ENCODE measurements at regions not wholly inside any gene's neighbourhood (a gene's known extent, or its start where the extent isn't known, plus 50 kb on each side); places are given as distances from the start of the nearest gene placed in this dataset.

DNA sequence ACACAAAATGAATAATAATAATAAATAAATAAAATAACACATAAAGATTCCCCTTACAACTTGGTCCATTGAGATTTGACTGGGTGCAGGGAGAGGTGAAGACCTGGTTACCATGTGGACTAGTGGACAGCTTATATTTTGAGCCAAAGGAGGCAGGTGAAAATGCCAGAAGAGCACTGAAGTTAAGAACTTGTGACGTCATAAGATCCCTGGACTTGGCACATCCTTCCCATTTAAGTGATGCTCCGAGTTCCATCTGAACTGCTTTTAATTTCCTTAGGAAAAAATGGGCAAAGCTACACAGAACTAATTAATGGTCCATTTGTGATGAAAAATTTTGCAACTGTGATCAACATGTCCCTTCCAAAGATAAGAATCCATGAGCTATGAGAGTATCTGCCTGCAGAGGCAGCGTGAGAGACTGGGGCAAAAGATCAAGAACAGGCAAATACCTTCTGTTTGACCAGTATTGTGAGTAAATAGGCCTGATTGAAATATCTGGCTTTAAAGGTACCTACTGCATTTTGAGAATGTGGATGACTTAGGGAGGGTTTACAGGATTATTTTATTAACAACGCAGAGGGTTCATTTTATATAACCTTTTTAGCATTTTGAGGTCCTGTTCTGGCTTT lies 101.2 kb upstream of the POT1 start:
- DNase-seq (ENCODE audit: low spot score) = no peak

- no peak for DNase-seq (ENCODE audit: low spot score)
Observed at GRCh38 chr7:125025620-125026019, 96.0 kb upstream of the POT1 start.

GRCh38 chr7:125020801-125021200 lies 91.2 kb upstream of the POT1 start:
- no peak for DNase-seq (ENCODE audit: low spot score)

DNA sequence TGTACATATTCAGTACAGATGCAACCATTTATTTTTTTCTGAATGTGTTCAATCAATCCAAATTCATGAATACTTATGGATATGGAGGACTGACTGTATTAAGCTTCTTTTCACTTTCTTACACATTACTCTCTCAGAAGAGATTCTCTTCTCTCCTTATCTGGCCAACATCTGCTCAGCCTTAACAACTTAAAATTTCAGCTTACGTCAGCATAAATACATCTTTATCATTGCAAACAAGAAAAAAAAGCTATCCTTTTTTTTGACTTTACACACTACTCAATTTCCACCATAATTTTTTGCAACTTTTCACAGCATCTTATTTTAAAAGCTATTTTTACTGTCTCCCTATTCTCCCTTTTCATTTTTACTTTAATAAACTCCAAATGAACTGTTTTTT lies 80.9 kb upstream of the POT1 start:
- no peak for DNase-seq (ENCODE audit: low spot score)

- DNase-seq (ENCODE audit: low spot score) = no peak
Observed at GRCh38 chr7:124996778-124997177, 67.2 kb upstream of the POT1 start.

GRCh38 chr7:124992851-124993562 lies 63.4 kb upstream of the POT1 start:
- no peak for DNase-seq (ENCODE audit: low spot score)

GRCh38 chr7:124989911-124990310 lies 60.3 kb upstream of the POT1 start:
- no peak for DNase-seq (ENCODE audit: low spot score)

Data from ecto neural progenitor cell (in vitro differentiated cells).